ENCODE measurements at regions not wholly inside any gene's neighbourhood (a gene's known extent, or its start where the extent isn't known, plus 50 kb on each side); places are given as distances from the start of the nearest gene placed in this dataset.

GRCh38 chr4:159500861-159501260 lies 398.0 kb downstream of the RAPGEF2 start:
- TF ChIP-seq CTCF (IDR thresholded peaks at IDR 0.05; ENCODE audit: borderline replicate concordance, control extremely low read depth, extremely low read depth, insufficient read depth, missing control alignments): no peak
- in situ Hi-C loops (cut with MboI; ENCODE audit: low sequenced_read_pairs, unreplicated experiment): no loop called here
- DNase-seq (ENCODE audit: low spot score): no peak

GRCh38 chr4:159503236-159504008 lies 400.5 kb downstream of the RAPGEF2 start:
- in situ Hi-C loops (cut with MboI; ENCODE audit: low sequenced_read_pairs, unreplicated experiment): no loop called here
- no peak for DNase-seq (ENCODE audit: low spot score)
- TF ChIP-seq CTCF (IDR thresholded peaks at IDR 0.05; ENCODE audit: borderline replicate concordance, control extremely low read depth, extremely low read depth, insufficient read depth, missing control alignments): no peak

- no peak for TF ChIP-seq CTCF (IDR thresholded peaks at IDR 0.05; ENCODE audit: borderline replicate concordance, control extremely low read depth, extremely low read depth, insufficient read depth, missing control alignments)
- no peak for DNase-seq (ENCODE audit: low spot score)
- in situ Hi-C loops (cut with MboI; ENCODE audit: low sequenced_read_pairs, unreplicated experiment): no loop called here
Observed at GRCh38 chr4:159504684-159505083, 401.8 kb downstream of the RAPGEF2 start.

GRCh38 chr4:159505266-159505975 lies 402.5 kb downstream of the RAPGEF2 start:
- in situ Hi-C loops (cut with MboI; ENCODE audit: low sequenced_read_pairs, unreplicated experiment): no loop called here
- TF ChIP-seq CTCF (IDR thresholded peaks at IDR 0.05; ENCODE audit: borderline replicate concordance, control extremely low read depth, extremely low read depth, insufficient read depth, missing control alignments): no peak
- DNase-seq (ENCODE audit: low spot score): no peak

- TF ChIP-seq CTCF (IDR thresholded peaks at IDR 0.05; ENCODE audit: borderline replicate concordance, control extremely low read depth, extremely low read depth, insufficient read depth, missing control alignments): no peak
- DNase-seq (ENCODE audit: low spot score): no peak
- in situ Hi-C loops (cut with MboI; ENCODE audit: low sequenced_read_pairs, unreplicated experiment): no loop called here
Observed at GRCh38 chr4:159506801-159507517, 404.1 kb downstream of the RAPGEF2 start.

GRCh38 chr4:159508917-159509500 lies 406.1 kb downstream of the RAPGEF2 start:
- in situ Hi-C loops (cut with MboI; ENCODE audit: low sequenced_read_pairs, unreplicated experiment): no loop called here
- no peak for TF ChIP-seq CTCF (IDR thresholded peaks at IDR 0.05; ENCODE audit: borderline replicate concordance, control extremely low read depth, extremely low read depth, insufficient read depth, missing control alignments)
- no peak for DNase-seq (ENCODE audit: low spot score)

All from GM13976 (cell line).